Endothelial cell of umbilical vein (primary cell): ENCODE measurements at regions not wholly inside any gene's neighbourhood (a gene's known extent, or its start where the extent isn't known, plus 50 kb on each side); places are given as distances from the start of the nearest gene placed in this dataset.

Source experiments
- BruUV-seq: library from RNA; stranded (reverse); fragments of 400-500 nt; replicated peaks from 2 replicates; lab custom pipeline; 2021; lab: Mats Ljungman, UMichigan
- CTCF ChIA-PET: fragments of 300-600, 350-600 bp; sonication (Branson Sonifier 250); formaldehyde crosslinking; loops from one replicate; lab custom pipeline; 2021; ENCODE audit warnings: antibody characterized with exemption, inconsistent platforms; lab: Charles Lee
- POLR2A ChIA-PET: fragments of 300-600, 350-600 bp; sonication (Branson Sonifier 250); formaldehyde crosslinking; loops from one replicate; lab custom pipeline; 2021; ENCODE audit warnings: antibody characterized with exemption, inconsistent platforms; lab: Charles Lee
- DNase-seq: peaks from one replicate; pipeline ENCODE4 v3.0.0-alpha.2; 2011; ENCODE audit warnings: low read depth, low spot score
- FAIRE-seq: peaks from 2 replicates; lab custom pipeline; 2011; peaks lifted over from hg19 to GRCh38; lab: Jason Lieb, UNC
- H2AFZ ChIP-seq: 2 replicates; pipeline ENCODE4 v1.6.0; 2012; ENCODE audit warnings: low read depth, low read length, control low read depth, inconsistent platforms
- H3K27ac ChIP-seq: 2 replicates; pipeline ENCODE4 v1.5.1; 2011; ENCODE audit warnings: low read depth, mild to moderate bottlenecking, control low read depth, low read length, moderate library complexity; ENCODE audit not compliant: insufficient read depth
- H3K27me3 ChIP-seq, 2 experiments: 2 replicates each; pipeline versions ENCODE4 v1.6.0 to v1.6.1; 2011; ENCODE audit warnings: low read length in 2 of 2, mixed read lengths in 1 of 2; ENCODE audit not compliant: control insufficient read depth in 2 of 2, insufficient read depth in 2 of 2
- H3K36me3 ChIP-seq, 2 experiments: 2 replicates in 1 of 2; 3 replicates in 1 of 2; pipeline ENCODE4 v1.5.1; 2011; ENCODE audit warnings: low read length in 2 of 2, mild to moderate bottlenecking in 1 of 2, moderate library complexity in 1 of 2; ENCODE audit not compliant: control insufficient read depth in 2 of 2, insufficient read depth in 2 of 2; ENCODE audit errors: extremely low read depth in 1 of 2
- H3K4me1 ChIP-seq: 3 replicates; pipeline ENCODE4 v1.5.1; 2011; ENCODE audit warnings: mild to moderate bottlenecking, low read length; ENCODE audit not compliant: control insufficient read depth, insufficient read depth; ENCODE audit errors: extremely low read depth
- H3K4me2 ChIP-seq: 2 replicates; pipeline ENCODE4 v1.6.1; 2011; ENCODE audit warnings: low read length, control low read depth, mixed read lengths; ENCODE audit not compliant: insufficient read depth
- H3K4me3 ChIP-seq, 3 experiments: fragments of 200-600 bp in 1 of 3; sonication (generic), shearing (Covaris generic) in 1 of 3; replicated peaks in 1 of 3; 2 replicates each; pipeline ENCODE4 v1.5.1; 2011 to 2016; ENCODE audit warnings: control low read depth in 3 of 3, low read length in 3 of 3, mild to moderate bottlenecking in 2 of 3, inconsistent platforms in 1 of 3, low read depth in 1 of 3, moderate library complexity in 1 of 3; ENCODE audit not compliant: insufficient read depth in 1 of 3
- H3K79me2 ChIP-seq: 2 replicates; pipeline ENCODE4 v1.6.0; 2012; ENCODE audit warnings: low read length, inconsistent platforms; ENCODE audit not compliant: control insufficient read depth, insufficient read depth
- H3K9ac ChIP-seq: replicated peaks from 2 replicates; pipeline ENCODE3; 2011; ENCODE audit warnings: low read length, control low read depth; ENCODE audit not compliant: insufficient read depth; ENCODE audit errors: extremely low read depth
- H3K9me1 ChIP-seq: replicated peaks from 3 replicates; pipeline ENCODE4 v1.6.0; 2011; ENCODE audit warnings: mild to moderate bottlenecking, low read length; ENCODE audit not compliant: control insufficient read depth, insufficient read depth; ENCODE audit errors: extremely low read depth
- H3K9me3 ChIP-seq: replicated peaks from 2 replicates; pipeline ENCODE4 v1.5.1; 2012; ENCODE audit warnings: low read length, inconsistent platforms; ENCODE audit not compliant: control insufficient read depth, insufficient read depth
- H4K20me1 ChIP-seq: replicated peaks from 2 replicates; pipeline ENCODE3; 2011; ENCODE audit warnings: mild to moderate bottlenecking, low read length; ENCODE audit not compliant: control insufficient read depth, insufficient read depth; ENCODE audit errors: extremely low read depth
- CTCF ChIP-seq, 2 donors: IDR thresholded peaks; 1 replicate in 1 of 2; 2 replicates in 1 of 2; pipeline ENCODE4 v1.5.1; 2011; ENCODE audit warnings: low read length in 2 of 2, mild to moderate bottlenecking in 2 of 2, moderate library complexity in 2 of 2, control low read depth in 1 of 2, inconsistent platforms in 1 of 2, low read depth in 1 of 2; ENCODE audit not compliant: insufficient read depth in 1 of 2; ENCODE audit errors: extremely low read depth in 1 of 2
- EZH2 ChIP-seq: IDR thresholded peaks from 2 replicates; pipeline ENCODE4 v1.6.1; 2012; ENCODE audit warnings: borderline replicate concordance, low read depth, mild to moderate bottlenecking, moderate library complexity, low read length, inconsistent platforms; ENCODE audit not compliant: severe bottlenecking
- FOS ChIP-seq: IDR thresholded peaks from 2 replicates; pipeline ENCODE4 v1.6.1; 2011; ENCODE audit warnings: mild to moderate bottlenecking, low read length, moderate library complexity, borderline replicate concordance; ENCODE audit not compliant: insufficient read depth
- GATA2 ChIP-seq: IDR thresholded peaks from 2 replicates; pipeline ENCODE4 v1.7.0; 2011; ENCODE audit warnings: low read depth, mild to moderate bottlenecking, moderate library complexity, mixed read lengths, low read length; ENCODE audit not compliant: insufficient read length, insufficient read depth
- JUN ChIP-seq: IDR thresholded peaks from 2 replicates; pipeline ENCODE4 v1.6.1; 2011; ENCODE audit warnings: borderline replicate concordance, low read depth; ENCODE audit not compliant: insufficient read length, insufficient read depth
- MYC ChIP-seq: IDR thresholded peaks from one replicate; pipeline ENCODE4 v1.6.1; 2011; ENCODE audit warnings: mild to moderate bottlenecking, low read depth, low read length
- POLR2A ChIP-seq: IDR thresholded peaks from 2 replicates; pipeline ENCODE4 v1.6.1; 2012; ENCODE audit warnings: low read depth, mild to moderate bottlenecking, control low read depth, low read length
- POLR2AphosphoS5 ChIP-seq: IDR thresholded peaks from 2 replicates; pipeline ENCODE4 v1.6.1; 2012; ENCODE audit warnings: low read depth, mild to moderate bottlenecking, control low read depth, low read length, moderate library complexity; ENCODE audit not compliant: insufficient read depth
- dilution Hi-C: fragments of 300-500 bp; cut with MboI; formaldehyde crosslinking; loops from one replicate; pipeline ENCODE4 v1.15.0; 2019; ENCODE audit warnings: low sequenced_read_pairs; ENCODE audit not compliant: extremely low pct_ligation_motif_present
- intact Hi-C: fragments of 100-400 bp; cut with micrococcal nuclease; formaldehyde crosslinking; loops from one replicate; pipeline ENCODE4 v1.10.0; 2022
- TF ChIP-seq, protein P1 (sequence below): IDR thresholded peaks from 2 replicates; pipeline ENCODE4 v1.6.1; 2011; ENCODE audit not compliant: insufficient read depth, insufficient read length

DNA sequence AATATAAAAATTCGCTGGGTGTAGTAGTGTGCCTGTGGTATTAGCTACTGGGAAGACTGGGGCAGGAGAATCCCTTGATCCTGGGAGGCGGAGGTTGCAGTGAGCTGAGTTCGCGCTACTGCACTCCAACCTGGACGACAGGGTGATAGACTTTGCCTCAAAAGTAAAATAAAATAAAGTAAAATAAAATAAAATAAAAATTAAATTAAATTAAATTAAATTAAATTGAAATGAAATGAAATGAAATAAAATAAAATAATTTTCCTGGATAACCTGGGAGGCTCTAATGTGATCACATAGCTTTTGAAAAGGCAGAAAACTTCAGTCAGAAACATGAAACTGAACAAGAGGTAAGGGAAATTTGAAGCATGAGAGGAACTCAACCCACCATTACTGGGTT, 818.4 kb upstream of the ATXN7L3B start:
- no peaks in the 10 kb centered on the region for H3K4me1 ChIP-seq
- H3K9me3 ChIP-seq, result no peaks in the 10 kb centered on the region
- TF ChIP-seq FOS (no peak), GATA2 (no peak), POLR2A (no peak), JUN (no peak), POLR2AphosphoS5 (no peak), MYC (no peak), CTCF (IDR thresholded peaks at IDR 0.05; ENCODE audit: extremely low read depth in 1 of 2, insufficient read depth in 1 of 2, low read depth in 1 of 2, low read length in 2 of 2) (no peak), EZH2 (no peak)
- TF ChIP-seq, protein P1, sequence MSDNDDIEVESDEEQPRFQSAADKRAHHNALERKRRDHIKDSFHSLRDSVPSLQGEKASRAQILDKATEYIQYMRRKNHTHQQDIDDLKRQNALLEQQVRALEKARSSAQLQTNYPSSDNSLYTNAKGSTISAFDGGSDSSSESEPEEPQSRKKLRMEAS, result no peak
- no peak overlapping the region for H3K4me2 ChIP-seq
- DNase-seq, result no peak
- H3K9me1 ChIP-seq, result no peaks in the 10 kb centered on the region
- no peak overlapping the region for H3K4me3 ChIP-seq
- no peak overlapping the region for H3K9ac ChIP-seq
- H3K27me3 ChIP-seq, result no peaks in the 10 kb centered on the region
- no peaks in the 10 kb centered on the region for H3K36me3 ChIP-seq
- no peak overlapping the region for H2AFZ ChIP-seq
- ChIA-PET CTCF (no interaction called here), POLR2A (no interaction called here)
- intact Hi-C loops, result no loop called here
- dilution Hi-C loops, result no loop called here
- no TSS peak for BruUV-seq
- H3K27ac ChIP-seq, result no peak overlapping the region
- no peaks in the 10 kb centered on the region for H4K20me1 ChIP-seq
- H3K79me2 ChIP-seq, result no peaks in the 10 kb centered on the region
- no peak for FAIRE-seq
